ENCODE measurements at regions not wholly inside any gene's neighbourhood (a gene's known extent, or its start where the extent isn't known, plus 50 kb on each side); places are given as distances from the start of the nearest gene placed in this dataset.
"Not testable (repeated sequence)": the region's sequence is repeated elsewhere in the genome, so short reads cannot be mapped to it uniquely, and the experiment has no call there.

DNA sequence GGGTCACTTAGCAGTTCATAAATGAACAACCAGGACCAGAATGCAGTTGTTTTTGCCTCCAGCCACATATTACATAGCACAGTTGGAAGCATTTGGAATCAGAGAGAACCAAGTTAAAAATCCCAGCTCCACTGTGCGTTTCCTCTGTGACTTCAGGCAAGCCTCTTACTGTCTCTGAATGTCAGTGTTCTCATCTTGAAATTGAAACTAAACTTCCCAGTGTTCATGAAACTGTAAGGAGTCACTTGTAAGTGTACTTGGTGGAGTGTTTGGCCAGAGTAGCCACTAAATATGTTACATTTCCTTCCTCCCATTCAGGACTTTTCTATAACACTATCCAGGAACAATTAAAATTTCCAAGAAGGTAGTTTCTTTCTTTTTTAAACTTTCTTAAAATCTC, 276.8 kb downstream of the KCNRG start:
- Histone ChIP-seq H3K27ac (ENCODE audit: insufficient read depth, low read length, poor library complexity, severe bottlenecking) (no peak overlapping the region), H3K9me3 (ENCODE audit: control insufficient read depth, low read length) (no peaks in the 10 kb centered on the region), H3K36me3 (ENCODE audit: control insufficient read depth, insufficient read depth, low read length) (no peaks in the 10 kb centered on the region), H3K27me3 (replicated peaks; ENCODE audit: control insufficient read depth, insufficient read depth, low read length, poor library complexity, severe bottlenecking) (no peaks in the 10 kb centered on the region), H3K4me1 (ENCODE audit: control insufficient read depth, insufficient read depth, low read length, poor library complexity, severe bottlenecking) (no peaks in the 10 kb centered on the region), H3K4me3 (ENCODE audit: insufficient read depth, low read depth, low read length, poor library complexity, severe bottlenecking) (no peak overlapping the region)
- no peak for DNase-seq

DNA sequence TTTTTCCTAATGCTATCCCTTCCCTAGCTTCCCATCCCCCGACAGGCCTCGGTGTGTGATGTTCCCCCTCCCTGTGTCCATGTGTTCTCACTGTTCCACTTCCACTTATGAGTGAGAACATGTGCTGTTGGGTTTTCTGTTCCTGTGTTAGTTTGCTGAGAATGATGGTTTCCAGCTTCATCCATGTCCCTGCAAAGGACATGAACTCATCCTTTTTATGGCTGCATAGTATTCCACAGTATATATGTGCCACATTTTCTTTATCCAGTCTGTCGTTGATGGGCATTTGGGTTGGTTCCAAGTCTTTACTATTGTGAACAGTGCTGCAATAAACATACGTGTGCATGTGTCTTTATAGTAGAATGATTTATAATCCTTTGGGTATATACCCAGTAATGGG, 279.2 kb downstream of the KCNRG start:
- H3K36me3 ChIP-seq (ENCODE audit: control insufficient read depth, insufficient read depth, low read length); H3K27ac ChIP-seq (ENCODE audit: insufficient read depth, low read length, poor library complexity, severe bottlenecking); H3K9me3 ChIP-seq (ENCODE audit: control insufficient read depth, low read length); H3K4me1 ChIP-seq (ENCODE audit: control insufficient read depth, insufficient read depth, low read length, poor library complexity, severe bottlenecking); H3K27me3 ChIP-seq (replicated peaks; ENCODE audit: control insufficient read depth, insufficient read depth, low read length, poor library complexity, severe bottlenecking); DNase-seq; H3K4me3 ChIP-seq (ENCODE audit: insufficient read depth, low read depth, low read length, poor library complexity, severe bottlenecking): not testable (repeated sequence)

DNA sequence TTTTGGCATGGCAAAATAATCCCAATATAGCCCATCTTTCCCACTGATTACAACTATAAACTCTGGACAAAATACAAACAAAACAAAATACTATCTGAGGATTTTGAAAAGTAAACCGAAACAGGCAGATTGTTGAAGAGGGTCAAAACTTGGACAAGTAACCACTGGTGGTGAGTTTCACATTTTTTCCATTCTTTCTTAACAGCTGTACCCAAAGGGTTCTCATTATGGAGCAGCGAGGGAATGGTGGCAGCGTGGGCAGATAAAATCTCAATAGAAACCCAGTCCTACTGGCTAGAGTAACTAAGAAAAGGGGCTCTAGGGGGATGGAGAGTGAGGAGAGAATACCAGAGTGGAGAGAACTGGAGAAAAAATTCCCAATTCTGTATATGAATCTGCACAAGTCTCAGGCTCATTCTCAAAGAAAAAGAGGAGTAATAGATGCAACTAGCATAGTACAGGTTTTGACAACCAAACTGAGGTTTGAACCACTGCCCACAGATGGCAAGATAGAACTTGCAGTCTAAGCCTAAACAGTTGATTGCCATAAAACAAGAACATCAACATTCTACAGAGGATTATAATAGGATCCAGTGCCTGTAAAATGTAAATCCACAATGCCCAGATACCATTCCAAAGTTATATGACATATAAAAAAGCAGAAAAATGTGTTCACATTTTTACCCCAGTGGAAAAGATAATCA, 284.5 kb downstream of the KCNRG start:
- H3K4me3 ChIP-seq (ENCODE audit: insufficient read depth, low read depth, low read length, poor library complexity, severe bottlenecking): no peak overlapping the region
- H3K27me3 ChIP-seq (replicated peaks; ENCODE audit: control insufficient read depth, insufficient read depth, low read length, poor library complexity, severe bottlenecking): no peaks in the 10 kb centered on the region
- H3K27ac ChIP-seq (ENCODE audit: insufficient read depth, low read length, poor library complexity, severe bottlenecking): no peak overlapping the region
- no peak for DNase-seq
- no peaks in the 10 kb centered on the region for H3K9me3 ChIP-seq (ENCODE audit: control insufficient read depth, low read length)
- H3K36me3 ChIP-seq (ENCODE audit: control insufficient read depth, insufficient read depth, low read length): no peaks in the 10 kb centered on the region
- no peaks in the 10 kb centered on the region for H3K4me1 ChIP-seq (ENCODE audit: control insufficient read depth, insufficient read depth, low read length, poor library complexity, severe bottlenecking)

DNA sequence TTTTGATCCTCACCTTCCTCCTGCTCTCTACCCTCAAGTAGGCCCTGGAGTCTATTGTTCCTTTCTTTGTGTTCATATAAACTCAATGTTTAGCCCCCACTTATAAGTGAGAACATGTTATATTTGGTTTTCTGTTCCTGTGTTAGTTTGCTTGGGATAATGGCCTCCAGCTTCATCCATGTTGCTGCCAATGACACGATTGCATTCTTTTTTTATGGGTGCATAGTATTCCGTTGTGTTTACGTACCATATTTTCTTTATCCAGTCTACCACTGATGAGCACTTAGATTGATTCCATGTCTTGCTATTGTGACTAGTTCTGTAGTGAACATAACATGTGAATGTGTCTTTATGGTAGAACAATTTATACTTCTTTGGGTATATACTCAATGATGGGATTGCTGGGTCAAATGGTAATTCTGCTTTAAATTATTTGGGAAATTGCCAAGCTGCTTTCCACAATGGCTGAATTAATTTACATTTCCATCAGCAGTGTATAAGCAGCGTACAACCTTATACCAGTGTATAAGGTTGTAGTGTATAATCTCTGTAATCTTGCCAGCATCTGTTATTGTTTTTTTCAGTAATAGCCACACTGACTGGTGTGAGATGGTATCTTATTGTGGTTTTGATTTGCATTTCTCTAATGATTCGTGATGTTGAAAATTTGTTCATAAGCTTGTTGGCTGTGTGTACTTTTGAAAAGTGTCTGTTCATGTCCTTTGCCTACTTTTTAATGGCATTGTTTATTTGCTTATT, 288.9 kb downstream of the KCNRG start:
- no peak overlapping the region for H3K4me3 ChIP-seq (ENCODE audit: insufficient read depth, low read depth, low read length, poor library complexity, severe bottlenecking)
- no peaks in the 10 kb centered on the region for H3K27me3 ChIP-seq (replicated peaks; ENCODE audit: control insufficient read depth, insufficient read depth, low read length, poor library complexity, severe bottlenecking)
- H3K36me3 ChIP-seq (ENCODE audit: control insufficient read depth, insufficient read depth, low read length): no peaks in the 10 kb centered on the region
- H3K4me1 ChIP-seq (ENCODE audit: control insufficient read depth, insufficient read depth, low read length, poor library complexity, severe bottlenecking): peaks cover under 1% of the 10 kb centered on the region
- H3K27ac ChIP-seq (ENCODE audit: insufficient read depth, low read length, poor library complexity, severe bottlenecking): no peak overlapping the region
- H3K9me3 ChIP-seq (ENCODE audit: control insufficient read depth, low read length): no peaks in the 10 kb centered on the region
- DNase-seq: no peak

DNA sequence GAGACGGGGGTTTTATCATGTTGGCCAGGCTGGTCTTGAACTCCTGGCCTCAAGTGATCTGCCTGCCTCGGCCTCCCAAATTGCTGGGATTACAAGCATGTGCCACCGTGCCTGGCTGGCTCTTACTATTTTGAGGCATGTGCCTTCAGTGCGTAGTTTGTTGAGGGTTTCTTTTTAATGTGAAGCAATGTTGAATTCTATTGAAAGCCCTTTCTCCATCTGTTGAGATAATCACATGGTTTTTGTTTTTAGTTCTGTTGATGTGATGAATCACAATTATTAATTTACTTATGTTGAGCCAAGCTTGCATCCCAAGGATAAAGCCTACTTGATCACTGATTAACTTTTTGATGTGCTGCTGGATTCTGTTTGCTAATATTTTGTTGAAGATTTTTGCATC, 290.9 kb downstream of the KCNRG start:
- H3K4me3 ChIP-seq (ENCODE audit: insufficient read depth, low read depth, low read length, poor library complexity, severe bottlenecking): no peak overlapping the region
- H3K36me3 ChIP-seq (ENCODE audit: control insufficient read depth, insufficient read depth, low read length): no peaks in the 10 kb centered on the region

DNA sequence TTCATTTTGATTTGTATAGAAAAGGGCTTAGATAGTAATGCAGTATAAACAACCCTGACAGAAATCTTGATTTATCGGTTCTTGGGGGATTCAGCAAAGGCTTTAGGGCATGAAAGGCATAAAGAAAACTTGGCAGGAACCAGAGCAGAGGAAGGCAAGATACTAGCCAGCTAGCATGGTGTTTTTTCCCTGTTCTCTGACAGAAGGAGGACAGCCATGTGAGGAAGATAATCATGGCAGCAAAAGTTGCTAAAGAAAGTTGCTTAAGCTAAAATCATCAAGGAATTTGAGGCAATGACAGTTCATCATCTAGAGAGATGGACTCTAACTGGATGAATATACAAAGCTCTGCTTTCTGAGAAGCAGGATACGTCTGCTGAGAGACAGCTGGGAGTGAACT, 294.1 kb downstream of the KCNRG start:
- H3K9me3 ChIP-seq (ENCODE audit: control insufficient read depth, low read length): no peaks in the 10 kb centered on the region

More for the DNA sequence above, 290.9 kb downstream of the KCNRG start:
- no peak for DNase-seq
- H3K4me1 ChIP-seq (ENCODE audit: control insufficient read depth, insufficient read depth, low read length, poor library complexity, severe bottlenecking): peaks cover 13% of the 10 kb centered on the region
- no peaks in the 10 kb centered on the region for H3K9me3 ChIP-seq (ENCODE audit: control insufficient read depth, low read length)
- no peak overlapping the region for H3K27ac ChIP-seq (ENCODE audit: insufficient read depth, low read length, poor library complexity, severe bottlenecking)
- no peaks in the 10 kb centered on the region for H3K27me3 ChIP-seq (replicated peaks; ENCODE audit: control insufficient read depth, insufficient read depth, low read length, poor library complexity, severe bottlenecking)

DNA sequence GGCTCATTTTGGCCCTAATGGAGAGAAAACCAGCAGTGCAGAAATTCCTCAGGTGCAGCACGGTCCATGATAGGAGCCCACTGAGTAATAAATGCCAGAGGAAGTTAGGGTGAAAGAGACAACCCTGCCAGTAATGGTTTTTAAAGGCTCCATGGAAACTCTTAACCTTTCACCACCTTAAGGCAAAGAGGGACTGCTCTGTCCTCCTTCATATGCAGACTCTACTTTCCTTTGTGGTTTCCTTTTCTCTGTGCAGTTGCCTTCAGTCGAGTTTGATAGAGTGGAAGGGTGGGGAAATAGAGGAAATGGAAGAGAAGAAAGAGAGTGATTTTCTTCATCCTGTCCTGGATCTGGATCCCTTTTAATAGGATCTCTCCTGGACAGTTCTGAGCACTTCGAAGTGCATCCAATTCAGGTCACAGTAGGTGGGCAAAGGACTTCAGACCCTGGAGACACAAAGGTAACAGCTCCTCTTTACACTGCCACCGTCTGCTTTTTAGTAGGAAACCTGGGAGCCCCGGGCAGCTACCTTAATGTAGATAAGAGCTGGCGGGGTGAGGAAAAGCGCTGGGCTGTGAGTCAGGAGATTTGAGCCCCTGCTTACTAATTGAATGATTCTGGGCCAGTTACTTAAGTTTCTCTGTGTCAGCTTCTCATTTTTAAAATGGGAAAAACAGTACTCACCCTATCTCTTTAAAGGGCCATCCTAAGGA, 294.8 kb downstream of the KCNRG start:
- H3K36me3 ChIP-seq (ENCODE audit: control insufficient read depth, insufficient read depth, low read length): no peaks in the 10 kb centered on the region
- H3K27ac ChIP-seq (ENCODE audit: insufficient read depth, low read length, poor library complexity, severe bottlenecking): no peak overlapping the region
- no peak overlapping the region for H3K4me3 ChIP-seq (ENCODE audit: insufficient read depth, low read depth, low read length, poor library complexity, severe bottlenecking)
- no peak for DNase-seq
- no peaks in the 10 kb centered on the region for H3K27me3 ChIP-seq (replicated peaks; ENCODE audit: control insufficient read depth, insufficient read depth, low read length, poor library complexity, severe bottlenecking)
- no peaks in the 10 kb centered on the region for H3K9me3 ChIP-seq (ENCODE audit: control insufficient read depth, low read length)
- H3K4me1 ChIP-seq (ENCODE audit: control insufficient read depth, insufficient read depth, low read length, poor library complexity, severe bottlenecking): peaks cover 13% of the 10 kb centered on the region

More for the DNA sequence above, 294.1 kb downstream of the KCNRG start:
- H3K27ac ChIP-seq (ENCODE audit: insufficient read depth, low read length, poor library complexity, severe bottlenecking): no peak overlapping the region
- no peak overlapping the region for H3K4me3 ChIP-seq (ENCODE audit: insufficient read depth, low read depth, low read length, poor library complexity, severe bottlenecking)
- no peaks in the 10 kb centered on the region for H3K36me3 ChIP-seq (ENCODE audit: control insufficient read depth, insufficient read depth, low read length)
- peaks cover 13% of the 10 kb centered on the region for H3K4me1 ChIP-seq (ENCODE audit: control insufficient read depth, insufficient read depth, low read length, poor library complexity, severe bottlenecking)
- no peaks in the 10 kb centered on the region for H3K27me3 ChIP-seq (replicated peaks; ENCODE audit: control insufficient read depth, insufficient read depth, low read length, poor library complexity, severe bottlenecking)
- DNase-seq: no peak

DNA sequence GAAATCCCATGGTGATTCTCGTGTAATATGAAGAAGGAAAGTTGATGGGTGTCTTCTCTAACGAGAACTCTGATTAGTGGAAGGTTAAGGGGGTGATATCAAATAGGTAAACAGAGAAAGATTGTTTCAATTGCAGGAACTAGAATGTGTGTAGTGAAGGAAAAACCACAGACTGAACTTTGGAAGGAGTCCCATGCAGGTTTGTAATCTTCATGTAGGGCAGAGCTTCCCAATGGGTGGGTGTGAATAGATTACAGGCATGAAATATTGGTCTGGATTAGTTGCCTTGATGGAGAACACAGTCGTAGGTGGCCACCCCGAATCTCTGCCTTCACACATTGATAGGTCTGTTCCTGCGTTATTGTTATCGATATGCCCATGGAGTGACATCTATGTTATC, 295.5 kb downstream of the KCNRG start:
- Histone ChIP-seq H3K27ac (ENCODE audit: insufficient read depth, low read length, poor library complexity, severe bottlenecking) (no peak overlapping the region), H3K4me3 (ENCODE audit: insufficient read depth, low read depth, low read length, poor library complexity, severe bottlenecking) (no peak overlapping the region)

DNA sequence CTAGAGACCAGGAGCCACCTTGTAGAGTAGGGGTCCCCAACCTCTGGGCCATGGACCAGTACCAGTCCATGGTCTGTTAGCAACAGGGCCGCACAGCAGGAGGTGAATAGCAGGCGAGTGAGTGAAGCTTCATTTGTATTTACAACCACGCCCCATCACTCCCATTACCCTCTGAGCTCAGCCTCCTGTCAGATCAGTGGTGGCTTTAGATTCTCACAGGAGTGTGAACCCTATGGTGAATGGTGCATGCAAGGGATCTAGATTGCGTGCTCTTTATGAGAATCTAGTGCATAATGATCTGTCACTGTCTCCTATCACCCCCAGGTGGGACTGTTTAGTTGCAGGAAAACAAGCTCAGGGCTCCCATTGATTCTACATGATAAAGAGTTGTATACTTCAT, 303.6 kb downstream of the KCNRG start:
- H3K9me3 ChIP-seq (ENCODE audit: control insufficient read depth, low read length): no peaks in the 10 kb centered on the region
- H3K36me3 ChIP-seq (ENCODE audit: control insufficient read depth, insufficient read depth, low read length): no peaks in the 10 kb centered on the region
- no peak overlapping the region for H3K27ac ChIP-seq (ENCODE audit: insufficient read depth, low read length, poor library complexity, severe bottlenecking)
- H3K27me3 ChIP-seq (replicated peaks; ENCODE audit: control insufficient read depth, insufficient read depth, low read length, poor library complexity, severe bottlenecking): no peaks in the 10 kb centered on the region
- peaks cover 4% of the 10 kb centered on the region for H3K4me1 ChIP-seq (ENCODE audit: control insufficient read depth, insufficient read depth, low read length, poor library complexity, severe bottlenecking)
- H3K4me3 ChIP-seq (ENCODE audit: insufficient read depth, low read depth, low read length, poor library complexity, severe bottlenecking): no peak overlapping the region
- no peak for DNase-seq

More for the DNA sequence above, 295.5 kb downstream of the KCNRG start:
- no peak for DNase-seq
- Histone ChIP-seq H3K36me3 (ENCODE audit: control insufficient read depth, insufficient read depth, low read length) (no peaks in the 10 kb centered on the region), H3K9me3 (ENCODE audit: control insufficient read depth, low read length) (no peaks in the 10 kb centered on the region), H3K27me3 (replicated peaks; ENCODE audit: control insufficient read depth, insufficient read depth, low read length, poor library complexity, severe bottlenecking) (no peaks in the 10 kb centered on the region), H3K4me1 (ENCODE audit: control insufficient read depth, insufficient read depth, low read length, poor library complexity, severe bottlenecking) (peaks cover 13% of the 10 kb centered on the region)

Data from effector memory CD4-positive, alpha-beta T cell (primary cell).